Activated T-cell treated with anti-CD3 and anti-CD28 coated beads for 1 hour (primary cell): ENCODE measurements at regions not wholly inside any gene's neighbourhood (a gene's known extent, or its start where the extent isn't known, plus 50 kb on each side); places are given as distances from the start of the nearest gene placed in this dataset.
"Not testable (repeated sequence)": the region's sequence is repeated elsewhere in the genome, so short reads cannot be mapped to it uniquely, and the experiment has no call there.

Experiments used
- DNase-seq: peaks from one replicate; pipeline ENCODE4 v3.0.0-alpha.2; 2020; ENCODE audit warnings: low read depth

- DNase-seq = no peak
Observed at GRCh38 chr3:177713928-177714900, 516.9 kb upstream of the TBL1XR1 start.

- DNase-seq = no peak
Observed at GRCh38 chr3:177714945-177715344, 517.7 kb upstream of the TBL1XR1 start.

GRCh38 chr3:177715980-177716379 lies 518.7 kb upstream of the TBL1XR1 start:
- DNase-seq = no peak

GRCh38 chr3:177720927-177721326 lies 523.6 kb upstream of the TBL1XR1 start:
- DNase-seq = not testable (repeated sequence)

DNA sequence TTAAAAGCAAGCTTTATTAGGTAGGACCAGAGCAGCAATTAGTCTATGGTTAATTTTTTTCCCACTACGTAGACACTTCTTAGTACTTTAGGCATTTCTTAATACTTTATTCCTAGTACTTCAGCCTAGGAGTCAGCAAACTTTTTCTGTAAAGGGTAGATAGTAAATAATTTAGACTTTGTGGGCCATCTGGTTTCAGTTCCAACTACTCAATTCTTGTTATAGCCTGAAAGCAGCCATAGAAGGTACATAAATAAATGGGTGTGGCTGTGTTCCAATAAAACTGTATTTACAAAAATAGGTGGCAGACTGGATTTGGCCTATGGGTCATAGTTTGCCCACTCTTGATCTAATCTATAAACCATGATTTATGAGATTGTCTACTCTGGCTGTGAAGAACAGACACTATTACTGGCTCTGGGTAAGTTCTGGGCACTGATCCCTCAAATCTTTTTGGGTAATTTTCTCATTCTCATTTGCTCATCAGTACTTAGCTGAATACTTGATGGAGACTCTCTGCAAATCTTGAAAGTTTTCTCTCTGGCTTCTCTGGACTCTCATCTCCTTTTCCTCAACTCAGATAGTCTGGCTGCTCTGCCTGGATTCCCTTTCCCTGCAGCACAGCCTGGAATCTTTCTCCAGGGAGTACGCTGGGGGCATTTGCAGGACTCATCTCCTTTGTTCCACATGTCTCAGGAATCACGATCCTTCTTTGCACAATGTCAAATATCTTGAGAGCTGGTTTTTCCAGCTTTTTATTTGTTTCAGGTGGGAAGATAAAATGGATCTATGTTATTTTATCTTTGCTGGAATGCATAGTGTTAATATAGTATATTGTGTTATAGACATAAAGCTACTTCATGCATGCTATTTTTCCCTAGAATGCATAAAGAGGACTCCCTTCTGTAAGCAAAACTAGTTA lies 524.8 kb upstream of the TBL1XR1 start:
- no peak for DNase-seq

- no peak for DNase-seq
Observed at GRCh38 chr3:177724020-177724638, 526.8 kb upstream of the TBL1XR1 start.

DNA sequence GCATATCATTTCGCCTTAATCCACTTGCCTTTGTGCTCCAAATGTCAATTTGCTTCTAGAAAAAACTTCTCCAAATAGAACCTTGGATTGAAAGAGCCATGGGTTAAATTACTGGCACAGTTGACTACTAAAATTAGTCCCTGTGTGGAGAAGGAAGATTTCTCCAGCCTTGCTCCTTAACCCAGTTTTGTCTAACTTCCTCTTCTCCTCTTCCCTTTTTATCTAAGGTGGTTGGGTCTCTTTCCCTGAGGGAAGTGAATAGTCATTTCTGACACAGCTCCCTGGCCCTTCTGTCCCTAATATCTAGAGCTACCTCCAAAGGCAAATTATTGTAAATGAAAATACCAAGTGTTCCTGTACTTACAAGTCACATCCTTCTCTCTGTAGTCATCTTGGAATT lies 527.9 kb upstream of the TBL1XR1 start:
- DNase-seq = no peak

DNA sequence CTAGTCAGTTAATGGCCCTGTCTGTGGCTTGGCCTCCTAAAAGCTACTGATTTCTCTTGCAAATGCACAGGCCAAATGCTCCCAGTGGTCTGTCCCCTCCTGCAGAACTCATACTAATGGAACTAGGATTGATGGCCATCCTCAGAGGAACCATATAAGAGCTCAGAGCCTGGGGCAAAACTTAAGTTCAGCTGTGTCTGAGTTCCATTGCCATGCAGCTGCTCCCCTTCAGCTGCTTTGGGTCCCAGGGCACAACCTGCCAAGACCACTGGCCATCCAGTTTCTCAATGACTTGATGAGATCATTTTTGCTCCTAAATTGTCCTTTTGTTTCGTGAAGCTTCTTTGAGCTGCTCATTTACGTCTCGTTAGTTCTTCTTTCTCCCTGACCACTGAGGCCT lies 529.5 kb upstream of the TBL1XR1 start:
- no peak for DNase-seq

GRCh38 chr3:177729956-177730681 lies 532.8 kb upstream of the TBL1XR1 start:
- no peak for DNase-seq

GRCh38 chr3:177730814-177731213 lies 533.5 kb upstream of the TBL1XR1 start:
- no peak for DNase-seq

DNA sequence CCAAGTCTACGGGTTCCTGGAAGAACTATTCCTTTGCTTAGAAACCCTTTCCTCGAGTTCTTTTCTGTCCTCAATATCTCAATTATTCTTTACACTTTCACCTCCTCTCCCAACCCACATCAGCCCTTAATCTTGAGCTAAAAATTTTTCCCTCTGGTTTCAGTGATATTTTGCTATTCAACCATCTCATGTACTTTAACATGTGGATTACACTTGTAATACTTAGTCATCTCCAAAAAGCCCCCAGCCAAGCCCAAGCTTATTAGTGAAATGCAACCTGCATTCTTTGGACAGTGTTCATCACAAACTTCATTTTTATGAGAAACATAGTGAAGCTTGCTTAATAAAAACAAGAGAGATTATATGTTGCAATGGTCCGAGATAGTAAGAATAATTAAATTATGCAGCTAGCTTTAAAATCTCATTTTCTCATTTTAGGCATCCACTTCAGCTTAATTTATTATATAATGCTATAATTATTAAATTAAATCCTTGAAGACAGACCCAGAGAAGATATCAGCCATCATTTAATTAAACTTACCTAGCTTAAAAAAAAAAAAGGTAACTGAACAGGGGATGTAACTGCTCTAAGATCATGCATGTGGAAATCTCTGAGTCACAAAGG lies 534.5 kb upstream of the TBL1XR1 start:
- DNase-seq = no peak

DNA sequence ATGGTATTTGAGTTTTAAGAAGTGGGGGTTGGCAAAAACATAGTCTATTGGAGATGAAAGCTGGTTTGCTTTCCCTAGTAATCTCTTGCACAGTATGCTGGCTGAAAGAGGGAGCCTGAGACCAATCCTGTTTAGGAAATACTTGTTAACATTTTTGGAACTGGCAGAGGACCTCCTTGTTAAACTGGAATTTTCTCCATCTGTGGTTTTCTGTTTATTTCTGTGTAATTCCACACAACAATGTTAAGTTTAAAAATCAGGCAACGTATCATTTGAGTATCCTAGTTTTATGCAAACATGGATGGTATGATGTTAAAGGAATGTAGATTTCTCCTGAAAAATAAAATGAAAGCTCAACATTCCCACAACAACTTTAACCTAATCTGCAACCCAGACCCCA lies 536.0 kb upstream of the TBL1XR1 start:
- DNase-seq = no peak

- DNase-seq = no peak
Observed at GRCh38 chr3:177733936-177734335, 536.7 kb upstream of the TBL1XR1 start.

DNA sequence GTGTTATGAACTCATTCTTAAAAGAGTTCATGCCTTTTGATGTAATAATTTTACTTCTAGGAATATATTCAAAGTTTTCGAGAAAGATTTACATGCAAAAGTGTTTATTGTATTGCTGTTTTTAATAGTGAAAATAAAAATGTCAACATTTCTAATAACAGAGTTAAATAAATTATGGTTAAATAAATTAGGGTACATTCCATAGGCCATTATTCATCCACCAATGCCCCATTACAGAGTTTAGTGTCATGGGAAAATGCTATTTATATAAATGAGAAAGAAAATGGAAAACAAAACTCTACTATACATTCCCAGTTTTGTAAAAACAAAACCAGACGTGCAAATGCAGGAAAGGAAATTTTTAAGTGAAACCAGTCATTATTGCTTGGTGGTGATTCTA lies 538.1 kb upstream of the TBL1XR1 start:
- no peak for DNase-seq

DNA sequence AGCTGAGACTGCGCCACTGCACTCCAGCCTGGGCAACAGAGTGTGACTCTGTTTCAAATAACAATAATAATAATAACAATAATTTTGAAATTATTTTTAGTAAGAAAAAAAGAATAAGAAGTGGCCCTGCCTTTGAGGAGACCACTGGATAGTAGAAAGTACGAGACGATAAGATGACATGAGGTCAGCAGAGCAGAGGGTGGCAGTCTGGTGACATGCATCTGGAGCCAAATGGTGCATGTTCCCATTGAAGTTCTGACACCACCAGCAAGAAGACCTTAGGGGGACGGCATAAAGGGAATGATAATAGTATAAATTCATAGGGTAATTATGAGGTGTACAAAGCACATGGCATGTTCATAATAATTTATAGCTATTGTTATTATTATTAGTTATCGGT lies 542.2 kb upstream of the TBL1XR1 start:
- no peak for DNase-seq

GRCh38 chr3:177740254-177740653 lies 543.0 kb upstream of the TBL1XR1 start:
- no peak for DNase-seq

GRCh38 chr3:177742273-177742672 lies 545.0 kb upstream of the TBL1XR1 start:
- DNase-seq = no peak

DNA sequence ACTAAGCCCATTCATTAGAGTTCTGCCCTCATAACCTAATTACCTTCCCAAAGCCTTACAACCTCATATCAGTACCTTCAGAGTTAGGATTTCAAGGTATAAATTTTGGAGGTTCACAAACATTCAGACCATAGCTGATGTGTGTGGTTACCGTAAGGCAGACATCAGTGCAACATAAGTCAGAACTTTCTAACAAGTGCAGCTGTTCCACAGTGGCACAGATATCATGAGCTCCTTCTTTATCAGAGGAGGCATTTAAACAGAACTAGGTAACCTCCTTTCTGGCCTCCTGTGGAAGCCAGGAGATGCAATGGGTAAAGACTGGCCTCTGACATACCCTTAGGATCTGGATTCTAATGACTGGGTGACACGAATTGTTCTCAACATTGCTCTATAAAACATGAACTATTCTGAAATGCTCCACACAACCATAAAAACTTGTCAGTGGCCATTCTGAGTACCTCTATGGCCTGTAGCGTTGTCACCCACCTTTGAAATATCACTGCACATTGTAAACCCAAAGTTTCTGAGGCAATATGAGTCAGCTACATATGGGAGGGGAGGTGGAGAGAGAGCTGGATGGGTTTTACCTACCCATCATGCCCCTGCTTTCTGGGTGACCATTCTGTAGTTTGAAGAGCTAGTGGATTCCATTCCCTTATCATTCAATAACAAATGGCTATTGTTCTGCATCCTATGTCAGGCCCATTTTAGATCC lies 546.0 kb upstream of the TBL1XR1 start:
- DNase-seq = no peak

DNA sequence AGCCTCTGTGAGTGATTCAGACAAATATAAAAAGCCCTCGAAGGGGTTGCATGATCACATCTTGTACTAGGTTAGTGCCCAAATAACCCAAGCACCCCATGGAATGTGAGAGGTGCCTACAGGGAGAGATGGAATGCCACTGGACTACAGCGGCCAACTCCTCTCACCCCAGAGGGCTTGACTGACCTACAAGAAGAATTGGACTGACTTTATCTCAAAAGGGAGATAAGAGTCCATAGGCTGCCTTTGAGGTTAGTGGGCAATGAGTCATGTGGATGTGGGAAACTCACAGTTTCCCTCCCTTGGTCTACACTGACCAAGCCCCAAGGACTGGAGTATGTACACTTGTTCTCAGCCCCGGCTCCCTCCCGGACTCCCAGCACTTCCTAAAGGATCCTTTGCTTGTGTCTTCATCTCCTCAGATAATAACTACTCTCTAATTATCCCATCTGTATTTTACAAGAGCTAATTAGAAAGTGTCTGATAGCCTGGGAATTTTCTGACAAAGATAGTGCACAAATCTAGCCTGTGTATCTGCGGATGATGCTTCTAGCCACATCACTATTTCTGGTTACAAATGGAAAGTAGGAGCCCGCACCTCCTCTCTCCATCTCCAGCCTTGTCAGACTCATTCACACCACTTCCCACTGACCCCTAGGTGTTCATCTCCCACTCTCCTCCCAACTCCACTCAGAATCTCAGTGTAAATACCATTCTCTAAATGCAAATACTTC lies 547.8 kb upstream of the TBL1XR1 start:
- no peak for DNase-seq

DNA sequence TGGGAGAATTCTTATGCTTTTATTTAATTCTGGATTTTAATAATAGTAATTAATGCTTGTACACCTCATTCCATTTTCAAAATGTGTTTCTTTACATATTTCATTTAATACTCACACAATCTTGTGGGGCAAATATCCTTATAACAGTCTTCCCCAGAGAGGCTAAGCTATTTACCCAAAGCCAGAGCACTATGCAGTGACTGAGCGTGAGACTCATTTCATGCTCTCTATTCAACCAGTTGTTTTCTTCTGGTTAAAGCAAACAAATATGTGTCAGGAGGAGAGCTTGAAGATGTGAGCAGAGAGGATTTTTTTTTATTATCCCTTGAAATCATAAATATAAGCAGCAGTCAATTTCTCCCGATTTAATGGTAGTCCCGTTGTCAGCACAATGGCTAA lies 548.3 kb upstream of the TBL1XR1 start:
- DNase-seq = no peak
